HG02852 (cell line): ENCODE measurements at regions not wholly inside any gene's neighbourhood (a gene's known extent, or its start where the extent isn't known, plus 50 kb on each side); places are given as distances from the start of the nearest gene placed in this dataset.

Source experiments
- ATAC-seq: cut with Tn5 transposase; IDR thresholded peaks from one replicate; pipeline ENCODE4 v1.9.1; 2021; ENCODE audit warnings: mild to moderate bottlenecking, moderate library complexity; ENCODE audit not compliant: unreplicated experiment

DNA sequence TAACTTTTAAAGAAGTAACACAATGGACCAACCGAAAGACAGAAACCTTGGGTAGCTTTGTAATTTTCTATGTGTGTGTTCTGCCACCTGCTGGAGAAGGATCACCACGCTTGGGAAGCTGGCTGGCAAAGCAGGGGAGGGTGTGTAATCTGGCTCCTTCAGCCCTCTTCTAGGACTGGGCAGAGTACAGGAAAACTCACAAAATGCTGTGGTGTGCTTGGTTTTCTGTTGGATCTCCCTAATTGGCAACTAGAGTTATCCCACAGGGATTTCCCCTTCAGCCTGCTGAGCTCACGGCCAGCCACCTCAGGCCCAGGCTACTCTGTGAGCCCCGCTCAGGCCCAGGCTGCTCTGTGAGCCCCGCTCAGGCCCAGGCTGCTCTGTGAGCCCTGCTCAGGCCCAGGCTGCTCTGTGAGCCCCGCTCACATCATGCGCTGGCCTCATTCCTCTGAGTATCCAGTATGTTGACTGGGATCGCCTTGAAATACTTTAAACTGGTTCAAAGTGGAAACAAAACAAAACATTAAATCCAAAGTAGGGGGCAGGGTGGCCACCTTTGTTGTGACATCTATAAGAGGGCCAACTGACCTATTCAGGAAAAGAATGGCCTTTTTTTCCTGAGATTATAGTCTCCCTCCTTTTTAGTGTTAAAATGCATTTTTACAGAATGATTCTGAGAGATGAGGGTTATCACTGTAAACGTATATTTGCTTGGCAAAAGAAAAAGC, 52.0 kb upstream of the RNU6-8 start:
- peak; percentile 39 for ATAC-seq

DNA sequence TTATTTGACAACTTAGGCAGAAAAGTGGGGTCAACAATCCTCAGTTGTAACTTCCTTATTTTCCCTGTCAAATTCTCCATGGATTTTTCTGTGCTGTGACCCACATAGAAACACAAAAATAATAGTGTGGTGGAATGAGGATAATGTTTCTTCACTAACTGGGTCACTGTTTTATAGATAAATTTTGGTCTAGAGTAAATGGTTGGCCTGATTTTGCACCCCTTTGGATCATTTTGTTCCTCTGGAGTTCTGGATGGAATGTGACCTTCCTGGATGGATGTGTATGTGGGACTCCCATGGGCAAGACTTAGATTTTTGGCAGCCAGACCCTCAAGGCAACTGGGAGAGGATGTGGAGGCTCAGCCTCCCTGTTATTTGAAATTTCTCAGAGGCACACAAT, 52.7 kb upstream of the RNU6-8 start:
- ATAC-seq, result no peak

DNA sequence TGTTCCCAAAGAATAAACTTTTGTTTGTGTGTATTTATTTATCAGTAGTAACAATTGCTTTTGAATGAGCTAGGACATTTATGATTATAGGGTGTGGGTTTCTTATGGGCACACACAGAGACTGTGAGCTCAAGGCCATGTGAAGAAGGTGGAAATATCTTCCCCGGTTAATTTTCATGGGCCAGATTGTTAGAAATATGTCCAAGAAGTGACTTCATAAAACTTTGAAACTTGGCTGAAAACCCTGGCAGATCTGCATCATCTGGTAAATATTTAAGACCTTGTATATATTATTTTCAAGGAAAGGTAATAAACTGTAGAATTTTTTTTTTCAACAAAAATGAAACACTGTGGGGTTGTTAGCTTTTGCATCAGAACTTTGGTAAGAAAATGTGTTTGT, 53.5 kb upstream of the RNU6-8 start:
- no peak for ATAC-seq

DNA sequence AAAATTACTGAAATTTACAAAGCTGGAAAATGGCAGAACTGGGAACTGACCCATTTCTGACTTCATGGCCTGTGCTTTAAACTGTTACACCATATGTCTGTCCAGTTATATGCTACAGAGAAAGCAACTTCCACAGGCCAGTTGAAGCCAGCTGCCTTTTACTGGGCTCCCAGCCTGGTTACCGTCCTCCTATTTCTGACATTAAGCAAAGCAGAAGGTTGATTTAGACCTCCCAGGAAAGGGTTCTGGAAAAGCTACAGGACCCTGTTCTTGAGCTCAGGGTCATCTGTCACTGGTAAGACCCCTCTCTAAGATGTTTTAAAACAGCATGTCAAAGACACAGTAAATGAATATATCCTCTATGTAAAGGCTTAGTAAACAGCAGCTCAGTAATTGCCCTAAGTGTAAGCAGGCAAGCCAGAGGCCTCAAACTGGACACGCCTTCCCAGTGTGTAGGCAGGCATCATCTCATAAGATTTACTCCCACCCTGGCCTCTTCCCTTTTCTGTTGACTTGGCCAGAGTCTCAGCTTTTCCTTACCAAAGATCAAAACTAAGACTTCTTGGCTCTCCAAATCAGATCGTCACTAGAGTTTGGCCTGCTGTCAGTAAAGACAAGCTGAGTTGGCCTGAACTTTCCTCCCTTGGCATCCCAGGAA, 55.4 kb upstream of the RNU6-8 start:
- no peak for ATAC-seq

DNA sequence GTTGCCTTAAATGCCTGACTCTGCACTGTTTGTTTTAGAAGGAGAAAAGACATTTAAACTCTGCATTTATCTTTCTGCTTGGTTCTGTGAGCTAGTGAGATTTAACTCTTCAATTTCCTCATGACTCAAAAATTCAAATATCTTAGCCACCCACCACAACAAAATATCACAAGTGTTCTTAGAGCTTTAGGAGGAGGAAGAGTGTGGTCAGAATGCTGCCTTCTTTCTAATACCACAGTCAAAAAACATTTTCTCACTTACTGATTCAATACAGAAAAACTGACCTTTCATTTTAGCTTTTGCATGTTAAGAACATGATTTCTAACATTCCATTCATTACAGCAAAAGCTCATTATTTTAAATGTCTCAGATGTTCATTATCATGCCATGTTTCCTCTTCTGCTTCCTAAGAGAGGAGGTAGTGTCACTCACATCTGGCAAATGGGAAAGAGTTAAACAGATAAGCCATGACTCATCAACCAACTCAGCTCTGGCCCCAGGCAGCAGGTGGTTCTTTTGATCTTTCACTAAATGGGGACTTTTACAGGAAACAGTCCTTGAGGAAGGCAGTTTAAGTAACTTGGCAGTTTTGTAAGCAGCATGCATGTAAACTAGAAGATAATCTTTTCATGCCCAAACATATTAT, 56.4 kb upstream of the RNU6-8 start:
- peak; percentile 93 for ATAC-seq

DNA sequence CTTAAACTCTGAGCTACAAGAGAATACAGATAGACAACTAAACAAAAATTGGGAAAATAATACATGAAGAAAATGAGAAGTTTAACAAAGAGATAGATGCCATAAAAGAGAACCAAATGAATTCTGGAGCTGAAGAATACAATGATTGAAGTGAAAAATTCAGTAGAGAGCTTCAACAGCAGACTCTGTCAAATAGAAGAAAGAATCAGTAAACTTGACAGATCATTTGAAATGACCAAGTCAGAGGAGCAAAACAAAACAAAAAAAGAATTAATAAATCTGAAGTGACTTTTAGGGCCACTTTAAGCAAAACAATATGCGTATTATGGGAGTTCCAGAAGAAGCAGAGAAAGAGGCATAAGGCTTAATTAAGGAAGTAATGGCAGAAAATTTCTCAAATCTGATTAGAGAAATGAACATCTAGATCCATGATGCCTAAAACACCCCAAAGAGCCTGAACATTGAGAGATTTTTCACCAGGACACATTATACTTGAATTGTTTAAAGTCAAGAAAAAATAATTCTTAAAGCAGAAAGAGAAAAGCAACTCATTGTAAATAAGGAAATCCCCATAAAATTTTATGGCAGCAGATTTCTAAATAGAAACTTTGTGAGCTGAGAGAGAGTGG, 61.0 kb upstream of the RNU6-8 start:
- ATAC-seq, result no peak

DNA sequence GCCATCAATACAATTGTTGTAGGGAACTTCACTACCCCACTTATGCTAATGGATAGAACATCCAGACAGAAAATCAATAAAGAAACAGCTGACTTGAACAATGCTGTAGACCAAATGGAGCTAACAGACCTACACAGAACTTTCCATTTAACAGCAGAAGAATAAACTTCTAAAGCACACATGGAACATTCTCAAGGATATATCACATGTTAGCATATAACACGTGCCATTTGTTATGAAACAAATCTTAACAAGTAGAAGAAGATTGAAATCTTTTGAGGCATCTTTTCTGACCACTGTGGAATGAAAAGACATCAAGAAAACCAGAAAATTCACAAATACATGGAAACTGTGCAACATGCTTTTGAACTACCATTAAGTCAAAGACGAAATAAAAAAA, 62.5 kb upstream of the RNU6-8 start:
- ATAC-seq, result no peak

DNA sequence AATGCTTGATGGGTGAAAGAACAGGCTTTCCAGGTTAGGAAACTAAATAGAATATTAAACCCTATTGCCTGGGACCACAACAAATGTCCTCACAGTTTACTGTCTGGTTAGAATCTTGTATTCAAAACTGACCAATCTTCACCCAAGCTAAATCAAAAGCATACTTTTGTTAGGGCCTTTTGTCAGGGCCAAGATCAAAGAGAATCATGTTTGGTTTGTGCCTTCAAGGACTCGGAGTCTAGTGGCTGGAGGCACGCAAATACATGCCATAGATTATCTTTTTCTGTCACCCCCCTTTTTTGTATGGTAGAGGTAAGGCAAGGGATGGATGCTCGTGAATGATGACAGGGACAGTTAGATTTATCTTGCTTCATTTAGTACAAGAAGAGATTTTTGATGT, 51.1 kb upstream of the AKAP6 start:
- no peak for ATAC-seq
